HG02610 (cell line): ENCODE measurements at regions not wholly inside any gene's neighbourhood (a gene's known extent, or its start where the extent isn't known, plus 50 kb on each side); places are given as distances from the start of the nearest gene placed in this dataset.
"Not testable (repeated sequence)": the region's sequence is repeated elsewhere in the genome, so short reads cannot be mapped to it uniquely, and the experiment has no call there.

Experiments used
- ATAC-seq: cut with Tn5 transposase; IDR thresholded peaks from one replicate; pipeline ENCODE4 v1.9.1; 2021; ENCODE audit warnings: mild to moderate bottlenecking, moderate library complexity; ENCODE audit not compliant: unreplicated experiment

GRCh38 chr3:20668411-20668810 is 482.4 kb upstream of the SGO1 start:
- no peak for ATAC-seq

- ATAC-seq = no peak
Observed at GRCh38 chr3:20666091-20666490, 480.1 kb upstream of the SGO1 start.

- ATAC-seq = no peak
Observed at GRCh38 chr3:20658491-20658890, 472.5 kb upstream of the SGO1 start.

- ATAC-seq = no peak
Observed at GRCh38 chr3:20657560-20657959, 471.6 kb upstream of the SGO1 start.

DNA sequence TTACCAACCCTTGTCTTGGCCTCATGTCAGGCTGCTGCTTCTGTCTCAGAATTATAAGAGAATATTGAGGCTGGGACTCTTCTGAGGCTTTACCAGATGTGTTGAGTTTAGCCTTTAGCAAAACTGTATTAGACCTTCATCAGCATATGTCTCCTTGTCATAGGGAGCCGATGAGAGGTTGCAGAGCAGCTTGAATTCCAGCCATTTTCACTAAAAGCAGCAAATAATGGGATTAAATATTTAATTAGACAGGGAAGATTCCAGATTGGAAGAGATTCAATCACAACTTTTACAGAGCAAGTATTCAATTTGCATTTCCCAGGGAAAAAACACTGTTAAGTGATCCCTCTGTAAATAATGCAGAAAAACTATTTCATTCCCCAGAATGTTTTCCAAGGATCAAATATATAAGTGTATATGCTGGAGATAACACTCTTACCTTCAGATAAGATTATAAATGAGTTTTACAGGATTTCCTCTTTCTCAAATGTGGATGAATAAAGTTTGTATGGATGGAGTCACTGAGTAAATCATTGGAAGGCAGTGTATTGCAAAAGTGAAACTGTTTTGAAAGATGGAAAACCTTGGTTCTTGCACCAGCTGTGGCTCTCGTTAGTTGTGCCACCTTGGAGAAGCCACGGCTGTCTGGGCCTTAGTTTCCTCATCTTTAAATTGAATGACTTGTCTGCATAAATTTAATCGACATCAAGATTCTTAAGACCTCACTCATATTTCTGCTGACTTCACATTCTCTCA is 466.4 kb upstream of the SGO1 start:
- no peak for ATAC-seq

- ATAC-seq = no peak
Observed at GRCh38 chr3:20648921-20649381, 462.9 kb upstream of the SGO1 start.

- ATAC-seq = no peak
Observed at GRCh38 chr3:20648294-20648693, 462.3 kb upstream of the SGO1 start.

DNA sequence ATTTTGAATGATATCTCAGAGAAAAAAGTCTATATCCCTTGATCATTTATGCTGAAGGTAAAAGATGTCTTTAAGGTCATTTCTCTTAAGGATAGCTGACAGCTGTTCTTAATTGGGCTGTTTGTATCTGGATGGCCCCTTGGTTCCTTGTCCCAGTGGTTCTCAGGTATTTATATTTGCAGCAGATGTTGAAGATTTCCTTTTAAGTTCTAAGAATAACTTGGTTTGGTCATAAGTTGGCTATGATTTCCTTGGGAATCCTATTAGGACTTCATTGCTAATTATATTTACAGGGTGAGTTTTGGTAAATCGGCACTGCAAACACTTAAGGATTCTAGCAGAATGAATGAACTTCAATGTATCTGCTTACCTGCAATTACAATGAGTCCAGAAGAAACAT is 460.4 kb upstream of the SGO1 start:
- no peak for ATAC-seq

DNA sequence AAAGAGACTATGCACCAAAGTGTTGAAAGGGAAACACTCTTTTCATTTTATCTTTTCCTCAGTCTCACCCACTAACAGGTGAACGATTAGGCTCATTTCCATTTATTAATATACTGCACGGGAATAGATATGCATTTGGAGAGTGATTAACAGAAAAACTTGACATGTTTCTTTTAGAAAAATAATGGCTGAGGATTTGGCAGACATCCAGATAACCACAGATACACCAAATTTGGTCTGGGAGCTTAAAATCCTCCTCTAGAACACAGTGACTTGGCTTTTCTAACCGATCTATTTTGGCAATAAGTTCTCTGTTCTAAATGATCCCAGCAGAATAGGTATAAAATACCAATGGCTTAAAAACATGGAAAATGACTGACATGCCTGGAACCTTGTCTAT is 459.3 kb upstream of the SGO1 start:
- no peak for ATAC-seq

DNA sequence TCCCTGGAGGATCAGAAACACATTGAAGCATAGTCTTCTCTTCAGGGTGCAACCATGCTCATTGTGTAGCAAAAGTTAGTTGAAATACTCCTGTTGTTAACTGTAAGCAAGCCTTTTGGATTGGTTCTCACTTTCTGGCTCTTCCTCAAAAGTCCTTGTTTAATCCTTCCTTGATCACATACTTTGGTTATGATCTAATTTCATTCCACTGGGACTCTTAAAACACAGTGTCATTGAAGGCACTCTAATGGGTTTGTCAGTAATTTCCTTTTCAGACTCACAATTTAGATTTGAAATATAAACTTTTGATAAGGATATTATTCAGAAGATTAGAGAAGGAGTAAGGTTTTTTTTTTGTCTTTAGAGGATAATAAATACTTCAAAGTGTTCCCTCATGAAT is 451.7 kb upstream of the SGO1 start:
- ATAC-seq = no peak

DNA sequence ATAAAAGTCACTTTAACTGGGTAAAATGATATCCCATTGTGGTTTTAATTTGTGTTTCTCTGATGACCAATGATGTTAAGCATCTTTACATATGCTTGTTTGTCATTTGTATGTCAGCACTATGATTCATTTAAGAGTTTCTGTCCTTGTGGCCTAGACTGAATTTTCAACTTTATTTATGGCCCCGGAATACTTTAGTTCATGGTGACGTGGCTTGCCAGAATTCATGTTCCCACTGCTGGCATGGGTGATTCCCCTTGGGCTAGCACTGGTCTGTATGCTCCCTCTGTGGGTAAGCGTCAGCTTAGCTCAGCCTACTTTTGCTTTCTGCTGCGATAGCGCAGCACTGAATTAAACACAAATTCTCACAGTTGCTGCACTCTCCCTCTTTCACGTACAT is 436.3 kb upstream of the SGO1 start:
- no peak for ATAC-seq

- ATAC-seq = not testable (repeated sequence)
Observed at GRCh38 chr3:20618621-20619020, 432.6 kb upstream of the SGO1 start.

DNA sequence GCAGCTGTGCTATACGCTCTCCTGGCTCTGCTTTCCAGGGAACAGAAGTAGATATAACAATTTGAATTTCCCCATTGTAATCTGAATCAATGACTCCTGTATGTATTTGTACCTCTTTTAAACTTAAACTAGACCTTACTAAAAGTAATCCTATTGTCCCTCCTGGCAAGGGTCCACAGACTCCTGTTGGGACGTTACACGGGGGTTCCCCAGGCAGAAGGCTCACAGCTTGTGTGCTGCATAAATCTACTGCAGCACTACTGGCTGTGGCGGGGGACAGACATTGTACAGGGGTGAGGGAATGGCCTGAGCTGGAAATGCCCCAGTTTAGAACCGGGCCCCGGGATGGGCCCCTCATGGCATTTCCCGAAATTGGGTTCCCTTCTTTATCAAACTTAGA is 432.2 kb upstream of the SGO1 start:
- not testable (repeated sequence) for ATAC-seq

DNA sequence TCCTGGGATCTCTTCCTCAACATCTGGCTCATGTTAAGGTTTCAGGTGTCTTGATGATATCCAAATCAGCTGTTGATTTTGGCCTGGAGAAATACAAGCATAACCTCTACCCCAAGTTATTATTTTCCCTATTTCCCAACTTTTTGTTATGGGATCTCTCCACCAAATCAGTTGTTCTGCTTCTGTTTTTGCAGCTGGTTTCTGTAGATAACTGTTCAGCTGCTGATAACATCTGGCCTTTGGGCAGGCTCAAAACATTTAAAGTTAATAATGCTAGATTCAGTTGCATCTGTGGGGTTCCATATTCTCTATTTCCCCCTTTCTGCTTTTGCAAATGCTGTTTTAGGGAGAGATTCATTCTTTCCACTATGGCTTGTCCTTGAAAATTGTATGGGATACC is 430.0 kb upstream of the SGO1 start:
- not testable (repeated sequence) for ATAC-seq

DNA sequence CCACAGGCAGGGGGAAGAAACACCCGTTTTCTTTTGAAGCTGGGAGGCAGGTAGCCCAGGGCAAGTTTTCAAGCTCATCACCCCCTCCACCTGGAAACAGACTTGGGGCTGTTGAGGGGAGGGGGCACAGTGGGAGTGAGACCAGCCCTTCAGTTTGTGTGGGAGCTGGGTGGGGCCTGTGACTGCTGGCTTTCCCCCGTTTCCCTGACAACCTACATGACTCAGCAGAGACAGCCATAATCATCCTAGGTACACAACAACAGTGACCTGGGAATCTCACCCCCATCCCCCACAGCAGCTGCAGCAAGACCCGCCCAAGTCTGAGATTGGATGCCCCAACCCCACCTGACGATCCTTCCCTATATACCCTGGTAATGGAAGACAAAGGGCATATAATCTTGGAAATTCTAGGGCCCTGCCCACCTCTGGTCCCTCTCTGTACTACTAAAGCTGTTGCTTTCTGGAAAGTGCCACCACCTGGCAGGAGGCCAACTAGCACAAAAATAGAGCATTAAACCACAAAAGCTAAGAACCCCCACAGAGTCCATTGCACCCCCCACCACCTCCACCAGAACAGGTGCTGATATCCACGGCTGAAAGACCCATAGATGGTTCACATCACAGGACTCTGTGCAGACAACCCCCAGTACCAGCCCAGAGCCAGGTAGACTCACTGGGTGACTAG is 422.2 kb upstream of the SGO1 start:
- ATAC-seq = no peak

- no peak for ATAC-seq
Observed at GRCh38 chr3:20604659-20605058, 418.7 kb upstream of the SGO1 start.

GRCh38 chr3:20589275-20589674 is 403.3 kb upstream of the SGO1 start:
- ATAC-seq = no peak

DNA sequence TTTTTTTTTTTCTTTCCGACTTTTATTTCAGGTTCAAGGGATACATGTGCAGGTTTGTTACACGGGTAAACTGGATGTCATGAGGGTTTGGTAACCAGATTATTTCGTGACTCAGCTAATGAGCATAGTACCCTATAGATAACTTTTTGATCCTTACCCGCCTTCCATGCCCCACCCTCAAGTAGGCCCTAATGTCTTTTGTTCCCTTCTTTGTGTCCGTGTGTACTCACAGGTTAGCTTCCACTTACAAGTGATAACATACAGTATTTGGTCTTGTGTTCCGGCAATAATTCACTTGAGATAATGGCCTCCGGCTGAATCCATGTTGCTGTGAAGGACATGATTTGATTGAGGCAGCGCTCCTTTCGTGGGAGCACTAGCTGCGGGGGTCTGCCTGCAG is 402.8 kb upstream of the SGO1 start:
- no peak for ATAC-seq

- no peak for ATAC-seq
Observed at GRCh38 chr3:20583648-20584047, 397.6 kb upstream of the SGO1 start.

DNA sequence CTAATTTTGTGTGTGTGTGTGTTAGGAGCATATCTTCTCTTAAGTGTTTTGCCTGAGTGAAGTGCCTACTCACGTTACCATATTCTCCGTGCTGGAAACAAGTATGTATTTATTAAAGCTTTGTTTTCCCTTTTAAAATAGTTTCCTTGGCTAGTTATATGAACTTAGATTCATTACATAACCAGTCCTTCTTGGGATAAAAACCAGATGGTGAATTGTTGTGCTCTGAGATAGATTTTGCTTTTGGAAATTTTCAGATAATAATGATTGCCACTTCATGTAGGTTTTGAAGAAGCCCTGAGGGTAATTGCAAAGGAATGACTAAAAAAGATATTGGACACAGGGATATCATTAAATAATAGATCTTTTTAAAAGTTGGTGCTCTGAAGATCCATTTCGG is 390.2 kb upstream of the SGO1 start:
- no peak for ATAC-seq

- ATAC-seq = no peak
Observed at GRCh38 chr3:20575146-20575545, 389.1 kb upstream of the SGO1 start.

DNA sequence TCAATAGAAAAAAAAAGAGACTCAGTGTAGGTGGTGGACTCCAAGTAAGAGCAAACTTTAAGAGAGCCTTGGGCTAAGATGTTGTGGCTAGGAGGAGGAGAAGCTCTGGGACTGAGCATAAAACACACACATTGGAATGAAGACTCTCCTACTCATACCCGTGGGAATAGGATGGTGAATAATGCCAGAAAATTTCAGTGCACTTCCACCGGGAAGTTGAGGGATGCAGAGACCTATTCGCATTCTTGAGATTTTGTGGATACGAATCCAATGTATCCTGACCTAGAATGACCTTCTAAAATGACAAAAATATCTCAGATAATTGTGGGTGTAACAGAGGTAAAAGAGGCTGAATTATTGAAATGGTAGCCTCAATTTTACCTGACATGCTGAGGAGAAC is 388.7 kb upstream of the SGO1 start:
- no peak for ATAC-seq

GRCh38 chr3:20573175-20573574 is 387.2 kb upstream of the SGO1 start:
- no peak for ATAC-seq
